Neural crest cell (in vitro differentiated cells): ENCODE measurements at regions not wholly inside any gene's neighbourhood (a gene's known extent, or its start where the extent isn't known, plus 50 kb on each side); places are given as distances from the start of the nearest gene placed in this dataset.
"Not testable (repeated sequence)": the region's sequence is repeated elsewhere in the genome, so short reads cannot be mapped to it uniquely, and the experiment has no call there.

Experiments
- DNase-seq: peaks from one replicate; pipeline ENCODE4 v3.0.0; 2021; ENCODE audit warnings: low read depth, mixed read lengths, low spot score
- H3K27ac Mint-ChIP-seq: one replicate; pipeline ENCODE4 v1.8.0; 2021; ENCODE audit warnings: mild to moderate bottlenecking, mixed read lengths; ENCODE audit not compliant: unreplicated experiment
- H3K27me3 Mint-ChIP-seq: 2 replicates; pipeline ENCODE4 v1.8.0; 2021; ENCODE audit warnings: low read depth, mild to moderate bottlenecking, mixed read lengths
- H3K36me3 Mint-ChIP-seq: 2 replicates; pipeline ENCODE4 v1.8.0; 2021; ENCODE audit warnings: low read depth, mild to moderate bottlenecking, mixed read lengths
- H3K4me1 Mint-ChIP-seq: 2 replicates; pipeline ENCODE4 v1.8.0; 2021; ENCODE audit warnings: mixed read lengths
- H3K4me3 Mint-ChIP-seq: one replicate; pipeline ENCODE4 v1.8.0; 2021; ENCODE audit warnings: mild to moderate bottlenecking, mixed read lengths
- H3K9me3 Mint-ChIP-seq: 2 replicates; pipeline ENCODE4 v1.8.0; 2021; ENCODE audit warnings: mixed read lengths
- CTCF ChIP-seq: fragments of 200-600 bp; sonication (generic); conservative IDR thresholded peaks from 2 replicates; pipeline ENCODE4 v1.5.0; 2021; ENCODE audit warnings: antibody characterized with exemption, mild to moderate bottlenecking

GRCh38 chr9:104233366-104233765, 139.3 kb downstream of the SMC2 start:
- no peak overlapping the region for H3K4me3 Mint-ChIP-seq
- H3K27me3 Mint-ChIP-seq, result no peaks in the 10 kb centered on the region
- TF ChIP-seq CTCF, result no peak
- no peaks in the 10 kb centered on the region for H3K36me3 Mint-ChIP-seq
- no peak overlapping the region for H3K27ac Mint-ChIP-seq
- no peaks in the 10 kb centered on the region for H3K9me3 Mint-ChIP-seq
- no peak for DNase-seq
- no peaks in the 10 kb centered on the region for H3K4me1 Mint-ChIP-seq

- not testable (repeated sequence) for H3K9me3 Mint-ChIP-seq, H3K4me3 Mint-ChIP-seq
These were observed 140.7 kb downstream of the SMC2 start for GRCh38 chr9:104234632-104235337.

DNA sequence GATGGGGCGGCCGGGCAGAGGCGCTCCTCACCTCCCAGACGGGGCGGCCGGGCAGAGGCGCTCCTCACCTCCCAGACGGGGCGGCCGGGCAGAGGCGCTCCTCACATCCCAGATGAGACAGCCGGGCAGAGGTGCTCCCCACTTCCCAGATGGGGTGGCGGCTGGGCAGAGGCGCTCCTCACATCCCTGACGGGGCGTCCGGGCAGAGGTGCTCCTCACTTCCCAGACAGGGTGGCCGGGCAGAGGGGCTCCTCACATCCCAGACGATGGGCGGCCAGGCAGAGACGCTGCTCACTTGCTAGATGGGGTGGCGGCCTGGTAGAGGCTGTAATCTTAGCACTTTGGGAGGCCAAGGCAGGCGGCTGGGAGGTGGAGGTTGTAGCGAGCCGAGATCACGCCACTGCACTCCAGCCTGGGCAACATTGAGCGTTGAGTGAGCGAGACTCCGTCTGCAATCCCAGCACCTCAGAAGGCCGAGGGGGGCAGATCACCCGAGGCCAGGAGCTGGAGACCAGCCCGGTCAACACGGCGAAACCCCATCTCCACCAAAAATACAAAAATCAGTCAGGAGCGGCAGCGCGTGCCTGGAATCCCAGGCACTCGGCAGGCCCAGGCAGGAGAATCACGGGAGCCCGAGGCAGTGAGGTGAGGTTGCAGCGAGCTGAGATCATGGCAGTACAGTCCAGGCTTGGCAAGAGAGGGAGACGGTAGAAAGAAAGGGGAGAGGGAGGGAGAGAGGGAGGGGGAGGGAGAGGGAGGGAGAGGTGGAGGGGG, 141.4 kb downstream of the SMC2 start:
- H3K36me3 Mint-ChIP-seq, H3K9me3 Mint-ChIP-seq, H3K27ac Mint-ChIP-seq, H3K4me1 Mint-ChIP-seq, DNase-seq, H3K4me3 Mint-ChIP-seq, H3K27me3 Mint-ChIP-seq: not testable (repeated sequence)

More at GRCh38 chr9:104234632-104235337, 140.7 kb downstream of the SMC2 start:
- not testable (repeated sequence) for H3K4me1 Mint-ChIP-seq, H3K36me3 Mint-ChIP-seq, H3K27me3 Mint-ChIP-seq, H3K27ac Mint-ChIP-seq, DNase-seq

- Mint-ChIP-seq H3K4me3 (no peak overlapping the region), H3K27me3 (peaks cover 2% of the 10 kb centered on the region), H3K27ac (no peak overlapping the region), H3K36me3 (no peaks in the 10 kb centered on the region), H3K4me1 (no peaks in the 10 kb centered on the region), H3K9me3 (no peaks in the 10 kb centered on the region)
- TF ChIP-seq CTCF, result no peak
- no peak for DNase-seq
These were observed 144.6 kb downstream of the SMC2 start for GRCh38 chr9:104238668-104239067.

DNA sequence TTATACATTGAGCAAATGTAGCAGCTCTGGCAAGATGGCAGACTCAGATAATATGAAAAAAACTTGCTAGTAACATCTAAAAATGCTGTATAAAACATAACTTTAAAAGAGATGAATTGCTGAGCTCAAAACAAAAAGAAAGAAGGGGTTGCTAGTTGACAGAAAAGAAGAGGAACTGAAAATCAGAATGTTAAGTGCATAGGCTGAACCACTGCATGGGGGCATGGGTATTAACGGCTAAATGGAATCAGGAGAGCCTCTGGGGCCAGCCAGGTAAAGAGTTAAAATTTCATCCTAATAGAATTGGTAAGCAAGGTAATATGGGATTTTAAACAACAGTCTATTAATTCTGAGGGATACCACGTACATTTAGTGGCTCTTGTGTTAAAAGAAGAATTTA, 146.8 kb downstream of the SMC2 start:
- no peak for TF ChIP-seq CTCF

DNA sequence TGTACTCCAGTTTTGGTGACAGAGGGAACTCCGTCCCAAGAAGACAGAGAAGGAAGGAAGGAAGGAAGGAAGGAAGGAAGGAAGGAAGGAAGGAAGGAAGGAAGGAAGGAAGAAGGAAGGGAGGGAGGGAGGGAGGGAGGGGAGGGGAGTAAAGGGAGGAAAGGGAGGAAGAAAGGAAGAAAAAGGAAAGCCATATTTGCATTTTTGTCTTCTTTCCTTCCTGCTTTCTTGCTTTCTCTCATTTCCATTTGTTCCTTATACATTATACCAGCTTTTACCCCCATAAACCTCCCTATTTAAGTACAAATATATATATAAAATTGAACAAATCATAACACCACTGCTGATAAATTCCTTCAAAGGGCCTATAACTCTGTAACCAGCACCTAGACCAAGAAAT, 151.8 kb downstream of the SMC2 start:
- no peak for TF ChIP-seq CTCF
- Mint-ChIP-seq H3K4me3 (no peak overlapping the region), H3K27me3 (no peaks in the 10 kb centered on the region), H3K36me3 (no peaks in the 10 kb centered on the region), H3K4me1 (no peaks in the 10 kb centered on the region), H3K9me3 (no peaks in the 10 kb centered on the region), H3K27ac (no peak overlapping the region)
- DNase-seq, result no peak

More for the DNA sequence above, 146.8 kb downstream of the SMC2 start:
- no peaks in the 10 kb centered on the region for H3K36me3 Mint-ChIP-seq
- DNase-seq, result no peak
- peaks cover 2% of the 10 kb centered on the region for H3K27me3 Mint-ChIP-seq
- H3K27ac Mint-ChIP-seq, result no peak overlapping the region
- H3K4me3 Mint-ChIP-seq, result no peak overlapping the region
- H3K4me1 Mint-ChIP-seq, result no peaks in the 10 kb centered on the region
- H3K9me3 Mint-ChIP-seq, result no peaks in the 10 kb centered on the region
